Erythroblast (primary cell): ENCODE measurements at regions not wholly inside any gene's neighbourhood (a gene's known extent, or its start where the extent isn't known, plus 50 kb on each side); places are given as distances from the start of the nearest gene placed in this dataset.

Source experiments
- GATA1 ChIP-seq: IDR thresholded peaks from 2 replicates; pipeline ENCODE4 v1.6.1; 2011; ENCODE audit warnings: low read depth, mild to moderate bottlenecking, control low read depth, low read length, moderate library complexity
- POLR2A ChIP-seq: IDR thresholded peaks from 2 replicates; pipeline ENCODE4 v1.6.1; 2011; ENCODE audit warnings: mild to moderate bottlenecking, low read length

- TF ChIP-seq POLR2A (no peak), GATA1 (no peak)
Observed at GRCh38 chr6:167570460-167571400, 245.8 kb downstream of the TTLL2 start.
